Type B pancreatic cell (in vitro differentiated cells): ENCODE measurements at regions not wholly inside any gene's neighbourhood (a gene's known extent, or its start where the extent isn't known, plus 50 kb on each side); places are given as distances from the start of the nearest gene placed in this dataset.

Source experiments
- DNase-seq: peaks from one replicate; pipeline ENCODE4 v3.0.0; 2021; ENCODE audit warnings: mixed read lengths; ENCODE audit not compliant: unreplicated experiment; ENCODE audit errors: extremely low spot score
- H3K27ac Mint-ChIP-seq: 2 replicates; pipeline ENCODE4 v1.8.0; 2021; ENCODE audit warnings: mild to moderate bottlenecking, mixed read lengths
- H3K27me3 Mint-ChIP-seq: 2 replicates; pipeline ENCODE4 v1.8.0; 2021; ENCODE audit warnings: mixed read lengths
- H3K36me3 Mint-ChIP-seq: 2 replicates; pipeline ENCODE4 v1.8.0; 2021; ENCODE audit warnings: mixed read lengths
- H3K4me1 Mint-ChIP-seq: one replicate; pipeline ENCODE4 v1.8.0; 2021; ENCODE audit warnings: mixed read lengths; ENCODE audit not compliant: unreplicated experiment
- H3K4me3 Mint-ChIP-seq: 2 replicates; pipeline ENCODE4 v1.8.0; 2021; ENCODE audit warnings: mild to moderate bottlenecking, mixed read lengths
- H3K9me3 Mint-ChIP-seq: 2 replicates; pipeline ENCODE4 v1.8.0; 2021; ENCODE audit warnings: mixed read lengths
- TF ChIP-seq, protein P1 (sequence below): fragments of 200-600 bp; sonication (generic); conservative IDR thresholded peaks from 2 replicates; pipeline ENCODE4 v1.5.0; 2021; ENCODE audit warnings: antibody characterized with exemption, mild to moderate bottlenecking

DNA sequence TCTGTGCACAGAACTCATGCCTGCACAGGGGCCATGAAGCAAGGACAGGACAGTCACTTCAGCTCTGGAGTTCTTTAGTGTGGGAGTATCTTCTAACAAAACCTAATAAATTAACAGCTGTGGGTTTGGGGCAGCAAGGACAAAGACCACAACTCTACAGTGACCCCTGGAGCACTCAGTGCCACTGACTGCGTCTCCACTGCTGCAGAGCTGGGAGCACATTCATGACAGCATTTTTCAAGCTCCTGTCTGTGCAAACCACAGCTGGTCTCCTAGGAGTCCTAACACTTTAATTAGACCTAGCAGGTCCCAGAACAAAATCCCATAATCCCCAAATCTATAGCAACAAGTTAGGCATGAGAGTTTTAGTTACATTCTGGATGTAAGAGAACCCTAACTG is 76.5 kb downstream of the RTL9 start:
- peaks cover 24% of the 10 kb centered on the region for H3K27me3 Mint-ChIP-seq
- no peak for DNase-seq
- H3K27ac Mint-ChIP-seq = no peak overlapping the region
- no peak overlapping the region for H3K4me3 Mint-ChIP-seq
- no peaks in the 10 kb centered on the region for H3K9me3 Mint-ChIP-seq
- H3K36me3 Mint-ChIP-seq = peaks cover 3% of the 10 kb centered on the region
- H3K4me1 Mint-ChIP-seq = peaks cover 42% of the 10 kb centered on the region
- TF ChIP-seq, protein P1, sequence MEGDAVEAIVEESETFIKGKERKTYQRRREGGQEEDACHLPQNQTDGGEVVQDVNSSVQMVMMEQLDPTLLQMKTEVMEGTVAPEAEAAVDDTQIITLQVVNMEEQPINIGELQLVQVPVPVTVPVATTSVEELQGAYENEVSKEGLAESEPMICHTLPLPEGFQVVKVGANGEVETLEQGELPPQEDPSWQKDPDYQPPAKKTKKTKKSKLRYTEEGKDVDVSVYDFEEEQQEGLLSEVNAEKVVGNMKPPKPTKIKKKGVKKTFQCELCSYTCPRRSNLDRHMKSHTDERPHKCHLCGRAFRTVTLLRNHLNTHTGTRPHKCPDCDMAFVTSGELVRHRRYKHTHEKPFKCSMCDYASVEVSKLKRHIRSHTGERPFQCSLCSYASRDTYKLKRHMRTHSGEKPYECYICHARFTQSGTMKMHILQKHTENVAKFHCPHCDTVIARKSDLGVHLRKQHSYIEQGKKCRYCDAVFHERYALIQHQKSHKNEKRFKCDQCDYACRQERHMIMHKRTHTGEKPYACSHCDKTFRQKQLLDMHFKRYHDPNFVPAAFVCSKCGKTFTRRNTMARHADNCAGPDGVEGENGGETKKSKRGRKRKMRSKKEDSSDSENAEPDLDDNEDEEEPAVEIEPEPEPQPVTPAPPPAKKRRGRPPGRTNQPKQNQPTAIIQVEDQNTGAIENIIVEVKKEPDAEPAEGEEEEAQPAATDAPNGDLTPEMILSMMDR = no peak

DNA sequence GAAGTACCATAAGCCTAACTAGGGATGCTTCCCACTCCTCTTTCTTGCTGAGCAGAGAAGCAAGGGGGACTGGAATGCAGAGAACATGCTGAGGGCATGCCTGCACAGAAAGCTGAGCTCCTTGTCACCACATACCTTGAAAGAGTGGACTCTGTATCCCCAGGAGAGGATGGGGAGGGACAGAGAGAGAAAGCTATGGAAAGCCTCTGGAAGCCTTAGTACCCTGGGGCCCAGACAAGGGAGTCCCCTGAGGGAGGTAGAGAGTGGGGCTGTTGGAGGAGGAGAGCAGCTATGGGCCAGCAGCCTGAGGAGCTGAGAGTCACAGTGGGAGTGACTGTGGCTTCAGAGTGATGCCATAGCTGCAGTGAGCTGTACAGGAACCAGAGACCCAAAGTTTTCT is 77.9 kb downstream of the RTL9 start:
- no peak for DNase-seq
- TF ChIP-seq, protein P1 = no peak
- Mint-ChIP-seq H3K4me1 (peaks cover 34% of the 10 kb centered on the region), H3K27me3 (peaks cover 20% of the 10 kb centered on the region), H3K36me3 (peaks cover 3% of the 10 kb centered on the region), H3K4me3 (no peak overlapping the region), H3K27ac (peak overlapping the region; percentile 31), H3K9me3 (no peaks in the 10 kb centered on the region)

DNA sequence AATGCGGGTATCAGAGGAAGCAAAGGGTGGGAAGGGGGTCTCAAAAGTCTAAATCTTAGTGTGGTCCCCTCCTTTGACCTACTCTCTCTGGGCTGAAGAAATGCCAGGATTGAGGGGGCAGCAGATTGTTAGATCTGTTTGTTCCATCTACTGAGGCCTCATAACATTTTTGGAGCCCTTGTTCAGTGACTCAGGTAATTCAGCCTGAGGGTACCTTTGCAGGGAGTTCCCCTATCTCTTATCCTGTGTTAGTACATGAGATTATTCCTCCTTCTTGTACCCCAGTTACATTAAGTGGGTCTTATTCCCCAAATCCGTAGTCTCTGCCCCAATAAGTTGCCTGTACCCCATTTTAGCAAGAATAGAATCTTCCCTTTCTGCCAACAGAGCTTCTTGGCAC is 79.0 kb downstream of the RTL9 start:
- H3K36me3 Mint-ChIP-seq = peaks cover 3% of the 10 kb centered on the region
- H3K4me3 Mint-ChIP-seq = no peak overlapping the region
- no peak overlapping the region for H3K27ac Mint-ChIP-seq
- TF ChIP-seq, protein P1 = no peak
- H3K9me3 Mint-ChIP-seq = no peaks in the 10 kb centered on the region
- H3K27me3 Mint-ChIP-seq = peaks cover 17% of the 10 kb centered on the region
- peaks cover 26% of the 10 kb centered on the region for H3K4me1 Mint-ChIP-seq
- DNase-seq = no peak

DNA sequence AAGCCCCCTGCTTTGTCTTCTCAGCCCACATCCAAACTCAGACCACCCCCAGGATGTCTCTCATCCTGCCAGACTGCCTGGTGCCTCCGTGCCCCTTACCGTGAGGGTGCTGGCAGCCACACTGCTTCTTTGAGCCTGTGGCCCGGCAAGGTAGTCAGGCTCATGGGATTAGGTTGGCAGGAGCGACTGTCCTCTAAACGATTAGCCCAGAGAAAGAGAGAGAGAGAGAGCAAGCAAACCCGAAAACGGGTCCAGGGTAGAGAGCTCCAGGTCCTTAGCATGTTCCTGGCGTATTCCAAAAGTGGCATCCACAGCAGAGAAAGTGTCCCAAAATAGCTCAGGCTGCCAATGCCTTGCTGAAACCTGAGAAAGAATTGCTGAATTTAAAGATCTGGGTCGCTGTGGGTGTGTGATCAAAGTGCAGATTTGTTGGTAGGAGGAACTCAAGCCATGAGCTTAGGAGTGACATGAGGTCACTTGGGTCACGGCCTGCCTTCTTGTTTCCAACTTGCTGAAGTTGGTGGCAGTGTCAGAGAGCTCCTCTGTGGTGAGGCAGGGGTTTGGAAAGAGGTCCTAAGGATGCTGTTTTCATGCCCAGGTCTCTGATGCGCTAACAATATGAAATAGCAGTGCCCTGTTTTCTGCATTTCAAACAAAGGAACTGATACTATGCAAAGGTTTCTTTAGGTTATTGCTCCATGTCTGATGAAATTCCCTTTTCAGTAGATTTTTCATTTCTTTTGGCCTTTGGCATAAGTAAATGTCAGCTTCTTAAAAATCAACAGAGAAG is 81.6 kb downstream of the RTL9 start:
- no peak for DNase-seq
- TF ChIP-seq, protein P1 = no peak
- Mint-ChIP-seq H3K27ac (no peak overlapping the region), H3K36me3 (no peaks in the 10 kb centered on the region), H3K27me3 (peaks cover 27% of the 10 kb centered on the region), H3K4me3 (no peak overlapping the region), H3K9me3 (no peaks in the 10 kb centered on the region), H3K4me1 (peaks cover 21% of the 10 kb centered on the region)

DNA sequence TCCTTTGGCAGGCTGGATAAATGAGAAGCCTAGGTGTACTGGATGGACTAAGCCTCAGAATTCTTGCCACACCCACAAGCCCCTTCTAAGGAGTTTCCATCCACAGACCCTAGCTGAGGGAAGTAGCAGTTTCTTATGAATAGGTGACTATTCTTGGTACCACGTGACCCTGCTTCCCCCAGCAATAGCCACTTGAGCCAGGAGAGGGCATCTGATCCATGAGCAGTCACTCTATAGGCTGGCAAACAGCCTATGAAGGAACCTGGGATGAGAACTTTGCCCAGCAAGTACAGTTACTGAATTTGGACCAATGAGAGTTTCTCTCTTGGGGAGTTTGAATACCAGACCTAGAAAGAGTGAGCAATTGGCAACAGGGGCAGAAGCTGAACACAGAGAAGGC is 84.0 kb downstream of the RTL9 start:
- TF ChIP-seq, protein P1 = peak; percentile 70
- no peak for DNase-seq

More for the DNA sequence above, 84.0 kb downstream of the RTL9 start:
- Mint-ChIP-seq H3K4me3 (no peak overlapping the region), H3K4me1 (peaks cover 15% of the 10 kb centered on the region), H3K9me3 (no peaks in the 10 kb centered on the region), H3K27me3 (peaks cover 26% of the 10 kb centered on the region), H3K36me3 (no peaks in the 10 kb centered on the region), H3K27ac (no peak overlapping the region)
